WTC11 (cell line): ENCODE measurements at regions not wholly inside any gene's neighbourhood (a gene's known extent, or its start where the extent isn't known, plus 50 kb on each side); places are given as distances from the start of the nearest gene placed in this dataset.

ENCODE experiments used
- ATAC-seq: fragments of 200-7000 bp; cut with Tn5 transposase; 2 replicates; pipeline ENCODE4 v1.10.0; 2021; ENCODE audit warnings: mild to moderate bottlenecking, moderate library complexity
- CTCF ChIA-PET: fragments of 300-600 bp; sonication (Branson Sonifier 250); formaldehyde crosslinking; loops from one replicate; lab custom pipeline; 2021; ENCODE audit warnings: antibody characterized with exemption; lab: Charles Lee
- POLR2A ChIA-PET: fragments of 350-600 bp; sonication (Branson Sonifier 250); formaldehyde crosslinking; loops from one replicate; lab custom pipeline; 2021; ENCODE audit warnings: antibody characterized with exemption; lab: Charles Lee
- DNase-seq: peaks from one replicate; pipeline ENCODE4 v3.0.0; 2021; ENCODE audit warnings: low spot score
- H3K27ac Mint-ChIP-seq: 2 replicates; pipeline ENCODE4 v1.8.0; 2021; ENCODE audit warnings: mixed read lengths
- H3K27me3 Mint-ChIP-seq: 2 replicates; pipeline ENCODE4 v1.8.0; 2021; ENCODE audit warnings: low read depth, mild to moderate bottlenecking, moderate library complexity, mixed read lengths
- H3K36me3 Mint-ChIP-seq: 2 replicates; pipeline ENCODE4 v1.8.0; 2021; ENCODE audit warnings: mixed read lengths
- H3K4me1 Mint-ChIP-seq: 2 replicates; pipeline ENCODE4 v1.8.0; 2022; ENCODE audit warnings: mixed read lengths
- H3K4me3 Mint-ChIP-seq: 2 replicates; pipeline ENCODE4 v1.8.0; 2021; ENCODE audit warnings: mild to moderate bottlenecking, moderate library complexity, mixed read lengths
- H3K9me3 Mint-ChIP-seq: 2 replicates; pipeline ENCODE4 v1.8.0; 2021; ENCODE audit warnings: mixed read lengths
- ATF2 ChIP-seq: sonication (generic); formaldehyde crosslinking; IDR thresholded peaks from 2 replicates; pipeline ENCODE4 v1.8.1; 2022; ENCODE audit warnings: low read depth, missing genetic modification reagents, borderline replicate concordance
- ESRRA ChIP-seq: sonication (generic); formaldehyde crosslinking; IDR thresholded peaks from 2 replicates; pipeline ENCODE4 v1.8.1; 2022; ENCODE audit warnings: mild to moderate bottlenecking, missing genetic modification reagents, borderline replicate concordance
- FOXK1 ChIP-seq: sonication (generic); formaldehyde crosslinking; IDR thresholded peaks from 2 replicates; pipeline ENCODE4 v1.8.0; 2022; ENCODE audit warnings: mild to moderate bottlenecking, moderate library complexity, missing genetic modification reagents
- FOXP1 ChIP-seq: sonication (generic); formaldehyde crosslinking; IDR thresholded peaks from 2 replicates; pipeline ENCODE4 v1.8.0; 2022; ENCODE audit warnings: missing genetic modification reagents, mild to moderate bottlenecking, moderate library complexity, borderline replicate concordance
- IRF1 ChIP-seq: sonication (generic); formaldehyde crosslinking; IDR thresholded peaks from 2 replicates; pipeline ENCODE4 v1.8.0; 2023; ENCODE audit warnings: missing genetic modification reagents
- IRF2 ChIP-seq: sonication (generic); formaldehyde crosslinking; IDR thresholded peaks from 2 replicates; pipeline ENCODE4 v1.8.0; 2022; ENCODE audit warnings: low read depth, missing genetic modification reagents, borderline replicate concordance
- JUN ChIP-seq: sonication (generic); formaldehyde crosslinking; IDR thresholded peaks from 2 replicates; pipeline ENCODE4 v1.8.0; 2023; ENCODE audit warnings: mild to moderate bottlenecking, missing genetic modification reagents
- MAX ChIP-seq: sonication (generic); formaldehyde crosslinking; IDR thresholded peaks from 2 replicates; pipeline ENCODE4 v1.8.0; 2022; ENCODE audit warnings: mild to moderate bottlenecking, missing genetic modification reagents
- MLX ChIP-seq: sonication (generic); formaldehyde crosslinking; IDR thresholded peaks from 2 replicates; pipeline ENCODE4 v1.8.1; 2023; ENCODE audit warnings: mild to moderate bottlenecking, missing genetic modification reagents, moderate library complexity
- MXD4 ChIP-seq: fragments of 250-450 bp; sonication (Bioruptor Pico); IDR thresholded peaks from 2 replicates; pipeline ENCODE4 v1.8.0; 2021; ENCODE audit warnings: mild to moderate bottlenecking, moderate library complexity, borderline replicate concordance
- NFE2L1 ChIP-seq: sonication (generic); formaldehyde crosslinking; IDR thresholded peaks from 2 replicates; pipeline ENCODE4 v1.8.1; 2023; ENCODE audit warnings: missing genetic modification reagents
- NFYB ChIP-seq: sonication (generic); formaldehyde crosslinking; conservative IDR thresholded peaks from 2 replicates; pipeline ENCODE4 v1.8.0; 2022; ENCODE audit warnings: low read depth, missing genetic modification reagents
- NR2C2 ChIP-seq: sonication (generic); formaldehyde crosslinking; IDR thresholded peaks from 2 replicates; pipeline ENCODE4 v1.8.0; 2022; ENCODE audit warnings: mild to moderate bottlenecking, missing genetic modification reagents
- PRDM15 ChIP-seq: sonication (generic); formaldehyde crosslinking; IDR thresholded peaks from 2 replicates; pipeline ENCODE4 v1.8.0; 2022; ENCODE audit warnings: missing genetic modification reagents
- RORB ChIP-seq: fragments of 250-450 bp; sonication (Bioruptor Pico); IDR thresholded peaks from 2 replicates; pipeline ENCODE4 v1.9.0; 2021; ENCODE audit warnings: mild to moderate bottlenecking
- TCF7 ChIP-seq: sonication (generic); formaldehyde crosslinking; IDR thresholded peaks from 2 replicates; pipeline ENCODE4 v1.8.0; 2022; ENCODE audit warnings: mild to moderate bottlenecking, low read depth, missing genetic modification reagents, moderate library complexity
- TEAD4 ChIP-seq: sonication (generic); formaldehyde crosslinking; IDR thresholded peaks from 2 replicates; pipeline ENCODE4 v1.8.0; 2022; ENCODE audit warnings: mild to moderate bottlenecking, missing genetic modification reagents
- ZBTB21 ChIP-seq: sonication (generic); formaldehyde crosslinking; IDR thresholded peaks from 2 replicates; pipeline ENCODE4 v1.8.1; 2023; ENCODE audit warnings: mild to moderate bottlenecking, missing genetic modification reagents, borderline replicate concordance
- ZNF317 ChIP-seq: sonication (generic); formaldehyde crosslinking; IDR thresholded peaks from 2 replicates; pipeline ENCODE4 v1.8.1; 2023; ENCODE audit warnings: low read depth, mild to moderate bottlenecking, moderate library complexity, missing genetic modification reagents, borderline replicate concordance
- ZNF423 ChIP-seq: fragments of 250-450 bp; sonication (Bioruptor Pico); IDR thresholded peaks from 2 replicates; pipeline ENCODE4 v2.1.2; 2022; ENCODE audit warnings: mild to moderate bottlenecking, moderate library complexity
- ZNF425 ChIP-seq: fragments of 250-450 bp; sonication (Bioruptor Pico); conservative IDR thresholded peaks from 2 replicates; pipeline ENCODE4 v1.9.0; 2021; ENCODE audit warnings: mild to moderate bottlenecking

- no peak for TF ChIP-seq ATF2
- TF ChIP-seq MXD4: no peak
- no peak for TF ChIP-seq TEAD4 (CRISPR knock-in tag)
- TF ChIP-seq IRF1 (CRISPR knock-in tag): no peak
- no peak for TF ChIP-seq JUN
- H3K36me3 Mint-ChIP-seq: peaks cover 13% of the 10 kb centered on the region
- H3K9me3 Mint-ChIP-seq: peaks cover 28% of the 10 kb centered on the region
- POLR2A ChIA-PET: no interaction called here
- H3K4me3 Mint-ChIP-seq: no peak overlapping the region
- H3K4me1 Mint-ChIP-seq: peaks cover 11% of the 10 kb centered on the region
- DNase-seq (no peak), ATAC-seq (no peak)
- no peaks in the 10 kb centered on the region for H3K27me3 Mint-ChIP-seq
- no peak overlapping the region for H3K27ac Mint-ChIP-seq
- CTCF ChIA-PET: no interaction called here
Observed at GRCh38 chr10:83190614-83191013, 948.7 kb upstream of the GHITM start.

- ChIA-PET CTCF (no interaction called here), POLR2A (no interaction called here)
- DNase-seq (no peak), ATAC-seq (no peak)
- Mint-ChIP-seq H3K36me3 (peaks cover 3% of the 10 kb centered on the region), H3K4me3 (no peak overlapping the region), H3K27ac (0 out of 2 replicates have a peak overlapping the region, but pooled peaks have one; percentile 19), H3K9me3 (peaks cover 8% of the 10 kb centered on the region), H3K4me1 (peaks cover 11% of the 10 kb centered on the region), H3K27me3 (no peaks in the 10 kb centered on the region)
- TF ChIP-seq NFYB (CRISPR knock-in tag) (no peak), NR2C2 (CRISPR knock-in tag) (no peak), TCF7 (CRISPR knock-in tag) (no peak), MLX (no peak), IRF2 (no peak)
Observed at GRCh38 chr10:83193026-83193425, 946.3 kb upstream of the GHITM start.

GRCh38 chr10:83195021-83195420, 944.3 kb upstream of the GHITM start:
- ChIA-PET CTCF (no interaction called here), POLR2A (no interaction called here)
- no peaks in the 10 kb centered on the region for H3K9me3 Mint-ChIP-seq
- H3K4me3 Mint-ChIP-seq: no peak overlapping the region
- DNase-seq (no peak), ATAC-seq (no peak)
- no peaks in the 10 kb centered on the region for H3K27me3 Mint-ChIP-seq
- H3K27ac Mint-ChIP-seq: no peak overlapping the region
- H3K4me1 Mint-ChIP-seq: peaks cover 11% of the 10 kb centered on the region
- TF ChIP-seq RORB (CRISPR knock-in tag) (no peak), IRF2 (no peak), ZBTB21 (no peak), ZNF423 (CRISPR knock-in tag) (no peak), NFE2L1 (CRISPR knock-in tag) (no peak), MAX (no peak), ZNF425 (no peak), ESRRA (CRISPR knock-in tag) (no peak)
- H3K36me3 Mint-ChIP-seq: no peaks in the 10 kb centered on the region

GRCh38 chr10:83199374-83199773, 939.9 kb upstream of the GHITM start:
- DNase-seq: no peak
- H3K4me1 Mint-ChIP-seq: no peaks in the 10 kb centered on the region
- H3K27ac Mint-ChIP-seq: no peak overlapping the region
- no peak for ATAC-seq
- peaks cover 3% of the 10 kb centered on the region; the same call in 1 of the 2 replicates for H3K27me3 Mint-ChIP-seq
- no peaks in the 10 kb centered on the region for H3K36me3 Mint-ChIP-seq
- peaks cover 6% of the 10 kb centered on the region for H3K9me3 Mint-ChIP-seq
- POLR2A ChIA-PET: no interaction called here
- CTCF ChIA-PET: no interaction called here
- no peak overlapping the region for H3K4me3 Mint-ChIP-seq
- no peak for TF ChIP-seq PRDM15
- TF ChIP-seq ZNF317 (CRISPR knock-in tag): no peak
- TF ChIP-seq FOXK1: no peak
- no peak for TF ChIP-seq FOXP1 (CRISPR knock-in tag)
- no peak for TF ChIP-seq IRF1 (CRISPR knock-in tag)
- TF ChIP-seq JUN: no peak
- no peak for TF ChIP-seq NR2C2 (CRISPR knock-in tag)
